PC-9 (cell line): ENCODE measurements at regions not wholly inside any gene's neighbourhood (a gene's known extent, or its start where the extent isn't known, plus 50 kb on each side); places are given as distances from the start of the nearest gene placed in this dataset.

Source experiments
- BruUV-seq: library from RNA; stranded (reverse); fragments of 400-500 nt; replicated peaks from 2 replicates; lab custom pipeline; 2021; lab: Mats Ljungman, UMichigan
- CTCF ChIA-PET: fragments of 300-600 bp; sonication (Branson Sonifier 250); formaldehyde crosslinking; loops from one replicate; lab custom pipeline; 2022; ENCODE audit warnings: antibody characterized with exemption; lab: Charles Lee
- POLR2A ChIA-PET: fragments of 300-600 bp; sonication (Branson Sonifier 250); formaldehyde crosslinking; loops from one replicate; lab custom pipeline; 2022; ENCODE audit warnings: antibody characterized with exemption; ENCODE audit not compliant: unreplicated experiment; lab: Charles Lee
- DNase-seq, 2 experiments: peaks; one replicate each; pipeline versions ENCODE4 v3.0.0 to v3.0.0-alpha.2; 2015 to 2022; ENCODE audit warnings: mixed read lengths in 1 of 2
- H2AFZ ChIP-seq: fragments of 200-600 bp; sonication (generic); 2 replicates; pipeline ENCODE4 v1.8.1; 2017; ENCODE audit warnings: antibody characterized with exemption
- H3F3A ChIP-seq: fragments of 200-600 bp; sonication (generic); 2 replicates; pipeline ENCODE4 v1.8.1; 2017; ENCODE audit warnings: antibody characterized with exemption, mild to moderate bottlenecking, low read depth; ENCODE audit not compliant: insufficient read depth
- H3K27ac ChIP-seq: fragments of 200-600 bp; sonication (generic); 2 replicates; pipeline ENCODE4 v1.6.1; 2016; ENCODE audit warnings: mixed run types
- H3K27me3 ChIP-seq: fragments of 200-600 bp; sonication (generic); 2 replicates; pipeline ENCODE4 v1.6.1; 2016; ENCODE audit warnings: low read depth, mixed run types; ENCODE audit not compliant: insufficient read depth
- H3K36me3 ChIP-seq: fragments of 200-600 bp; sonication (generic); 2 replicates; pipeline ENCODE4 v1.6.1; 2016; ENCODE audit warnings: low read depth, mixed run types
- H3K4me1 ChIP-seq: fragments of 200-600 bp; sonication (generic); replicated peaks from 2 replicates; pipeline ENCODE4 v1.6.1; 2016; ENCODE audit warnings: mixed run types; ENCODE audit not compliant: insufficient read depth
- H3K4me2 ChIP-seq: fragments of 200-600 bp; sonication (generic); 2 replicates; pipeline ENCODE4 v1.6.1; 2017; ENCODE audit warnings: mixed run types
- H3K4me3 ChIP-seq: fragments of 200-600 bp; sonication (generic); 2 replicates; pipeline ENCODE4 v1.6.1; 2016; ENCODE audit warnings: mixed run types
- H3K79me2 ChIP-seq: fragments of 200-600 bp; sonication (generic); 2 replicates; pipeline ENCODE4 v1.6.1; 2017; ENCODE audit warnings: low read depth, mixed run types
- H3K9me2 ChIP-seq: fragments of 200-600 bp; sonication (generic); 2 replicates; pipeline ENCODE4 v1.8.1; 2017; ENCODE audit warnings: mild to moderate bottlenecking; ENCODE audit not compliant: insufficient read depth
- H3K9me3 ChIP-seq: fragments of 200-600 bp; sonication (generic); 2 replicates; pipeline ENCODE4 v1.8.1; 2016; ENCODE audit warnings: low read depth; ENCODE audit not compliant: insufficient read depth
- H4K20me1 ChIP-seq: fragments of 200-600 bp; sonication (generic); 2 replicates; pipeline ENCODE4 v1.8.1; 2017; ENCODE audit not compliant: insufficient read depth
- EZH2 ChIP-seq: fragments of 200-600 bp; sonication (generic); IDR thresholded peaks from 2 replicates; pipeline ENCODE4 v1.8.0; 2017; ENCODE audit warnings: antibody characterized with exemption, low read depth
- intact Hi-C: fragments of 100-400 bp; cut with micrococcal nuclease; formaldehyde crosslinking; loops from one replicate; pipeline ENCODE4 v1.10.0; 2022; ENCODE audit not compliant: unreplicated experiment
- TF ChIP-seq, protein P1 (sequence below): fragments of 200-600 bp; sonication (generic); conservative IDR thresholded peaks from 2 replicates; pipeline ENCODE4 v1.6.1; 2017; ENCODE audit warnings: mixed run types, antibody characterized with exemption, mild to moderate bottlenecking, moderate library complexity

- H3K9me3 ChIP-seq: no peaks in the 10 kb centered on the region
- ChIA-PET POLR2A (no interaction called here), CTCF (interaction anchor here (0.6 kb wide), 1 partner anchor 1359 kb away, joined by 6 read pairs; no protein-coding TSS in a partner anchor)
Measured at GRCh38 chr4:96654045-96654444, 814.2 kb downstream of the PDHA2 start.

GRCh38 chr4:96670381-96670780 lies 830.5 kb downstream of the PDHA2 start:
- H2AFZ ChIP-seq: no peak overlapping the region
- no peaks in the 10 kb centered on the region for H3K9me2 ChIP-seq
- no peak overlapping the region for H3K4me3 ChIP-seq
- H3K4me2 ChIP-seq: no peak overlapping the region
- H3K36me3 ChIP-seq: no peaks in the 10 kb centered on the region
- no peaks in the 10 kb centered on the region for H3K79me2 ChIP-seq
- no TSS peak for BruUV-seq
- ChIA-PET POLR2A (no interaction called here), CTCF (no interaction called here)
- H3K4me1 ChIP-seq: no peaks in the 10 kb centered on the region
- no peaks in the 10 kb centered on the region for H3K9me3 ChIP-seq
- no peak overlapping the region for H3K27ac ChIP-seq
- H3F3A ChIP-seq: no peaks in the 10 kb centered on the region
- no peak for DNase-seq
- H3K27me3 ChIP-seq: no peaks in the 10 kb centered on the region
- H4K20me1 ChIP-seq: no peaks in the 10 kb centered on the region
- intact Hi-C loops: no loop called here
- no peak for TF ChIP-seq EZH2
- TF ChIP-seq, protein P1, sequence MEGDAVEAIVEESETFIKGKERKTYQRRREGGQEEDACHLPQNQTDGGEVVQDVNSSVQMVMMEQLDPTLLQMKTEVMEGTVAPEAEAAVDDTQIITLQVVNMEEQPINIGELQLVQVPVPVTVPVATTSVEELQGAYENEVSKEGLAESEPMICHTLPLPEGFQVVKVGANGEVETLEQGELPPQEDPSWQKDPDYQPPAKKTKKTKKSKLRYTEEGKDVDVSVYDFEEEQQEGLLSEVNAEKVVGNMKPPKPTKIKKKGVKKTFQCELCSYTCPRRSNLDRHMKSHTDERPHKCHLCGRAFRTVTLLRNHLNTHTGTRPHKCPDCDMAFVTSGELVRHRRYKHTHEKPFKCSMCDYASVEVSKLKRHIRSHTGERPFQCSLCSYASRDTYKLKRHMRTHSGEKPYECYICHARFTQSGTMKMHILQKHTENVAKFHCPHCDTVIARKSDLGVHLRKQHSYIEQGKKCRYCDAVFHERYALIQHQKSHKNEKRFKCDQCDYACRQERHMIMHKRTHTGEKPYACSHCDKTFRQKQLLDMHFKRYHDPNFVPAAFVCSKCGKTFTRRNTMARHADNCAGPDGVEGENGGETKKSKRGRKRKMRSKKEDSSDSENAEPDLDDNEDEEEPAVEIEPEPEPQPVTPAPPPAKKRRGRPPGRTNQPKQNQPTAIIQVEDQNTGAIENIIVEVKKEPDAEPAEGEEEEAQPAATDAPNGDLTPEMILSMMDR: no peak

More at GRCh38 chr4:96654045-96654444, 814.2 kb downstream of the PDHA2 start:
- Histone ChIP-seq H3K79me2 (no peaks in the 10 kb centered on the region), H3K27me3 (no peaks in the 10 kb centered on the region), H3K4me1 (no peaks in the 10 kb centered on the region), H4K20me1 (no peaks in the 10 kb centered on the region), H3F3A (no peaks in the 10 kb centered on the region), H3K4me2 (no peak overlapping the region), H3K9me2 (no peaks in the 10 kb centered on the region), H2AFZ (no peak overlapping the region), H3K4me3 (no peak overlapping the region), H3K36me3 (no peaks in the 10 kb centered on the region), H3K27ac (no peak overlapping the region)
- DNase-seq: no peak
- BruUV-seq: no TSS peak
- TF ChIP-seq, protein P1: no peak
- no peak for TF ChIP-seq EZH2
- intact Hi-C loops: no loop called here

- POLR2A ChIA-PET: no interaction called here
- TF ChIP-seq, protein P1: no peak
- no peak for TF ChIP-seq EZH2
Measured at GRCh38 chr4:96675416-96675815, 835.5 kb downstream of the PDHA2 start.

More at GRCh38 chr4:96675416-96675815, 835.5 kb downstream of the PDHA2 start:
- Histone ChIP-seq H3K4me3 (no peak overlapping the region), H4K20me1 (no peaks in the 10 kb centered on the region), H3K9me3 (no peaks in the 10 kb centered on the region), H3K9me2 (no peaks in the 10 kb centered on the region), H3F3A (no peaks in the 10 kb centered on the region), H3K79me2 (no peaks in the 10 kb centered on the region), H3K4me1 (no peaks in the 10 kb centered on the region), H3K27ac (no peak overlapping the region), H3K4me2 (no peak overlapping the region), H2AFZ (no peak overlapping the region), H3K27me3 (no peaks in the 10 kb centered on the region), H3K36me3 (no peaks in the 10 kb centered on the region)
- BruUV-seq: no TSS peak
- no peak for DNase-seq
- CTCF ChIA-PET: no interaction called here
- intact Hi-C loops: no loop called here
